ENCODE measurements at regions not wholly inside any gene's neighbourhood (a gene's known extent, or its start where the extent isn't known, plus 50 kb on each side); places are given as distances from the start of the nearest gene placed in this dataset.
"Not testable (repeated sequence)": the region's sequence is repeated elsewhere in the genome, so short reads cannot be mapped to it uniquely, and the experiment has no call there.

DNA sequence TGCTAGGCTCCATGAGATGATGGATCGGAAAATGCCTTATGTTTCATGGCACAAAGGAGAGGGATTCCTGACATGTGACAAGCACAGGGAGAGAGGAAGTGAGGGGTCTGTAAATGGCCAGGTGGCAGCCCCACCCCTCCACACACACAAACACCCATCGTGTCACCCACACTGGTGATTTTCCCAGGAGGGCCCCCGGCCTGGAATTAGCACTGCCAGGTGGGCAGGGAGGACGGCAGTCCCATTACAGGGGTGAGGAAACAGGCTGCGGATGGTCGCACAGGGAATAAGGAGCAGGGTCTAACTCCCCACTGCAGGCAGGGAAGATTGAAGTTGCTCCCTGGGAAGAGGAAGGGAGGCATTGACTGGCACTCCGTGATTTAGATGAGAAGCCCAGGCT, 395.3 kb upstream of the ZNF337 start:
- not testable (repeated sequence) for DNase-seq

DNA sequence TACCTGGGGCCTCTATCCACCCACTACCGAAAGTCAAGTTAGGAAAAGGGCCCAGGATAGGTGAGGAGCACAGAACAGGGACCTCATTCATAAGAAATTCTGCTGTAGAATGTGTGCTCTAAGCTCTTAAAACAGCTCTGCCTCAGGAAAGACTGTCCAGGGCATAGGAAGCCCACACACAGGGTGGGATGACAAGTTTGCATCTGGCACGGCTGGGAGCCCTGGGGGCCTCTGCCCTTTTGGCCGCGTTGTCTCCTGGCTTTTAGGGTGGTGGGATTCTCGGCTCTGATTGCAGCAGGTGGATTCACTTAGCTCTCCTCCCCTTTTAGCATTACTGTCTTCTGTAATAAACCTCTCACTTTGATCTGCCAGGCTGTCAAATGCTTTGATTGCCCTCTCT, 389.5 kb upstream of the ZNF337 start:
- DNase-seq, result not testable (repeated sequence)

DNA sequence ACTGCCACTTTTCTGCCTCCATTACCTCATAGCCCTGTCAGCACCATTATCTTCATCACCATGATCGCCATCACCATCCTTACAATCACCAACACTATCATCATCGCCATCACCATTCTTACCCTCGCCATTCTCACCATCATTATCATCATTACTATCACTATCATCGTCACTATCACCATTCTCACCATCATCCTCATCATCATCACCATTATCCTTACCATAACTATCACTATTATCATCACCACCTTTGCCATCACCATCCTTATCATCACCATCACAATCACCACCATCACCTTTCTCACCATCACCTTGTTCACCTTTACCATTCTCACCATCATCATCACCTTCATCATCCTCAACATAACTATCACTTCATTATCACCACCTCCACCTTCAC, 377.3 kb upstream of the ZNF337 start:
- not testable (repeated sequence) for DNase-seq

DNA sequence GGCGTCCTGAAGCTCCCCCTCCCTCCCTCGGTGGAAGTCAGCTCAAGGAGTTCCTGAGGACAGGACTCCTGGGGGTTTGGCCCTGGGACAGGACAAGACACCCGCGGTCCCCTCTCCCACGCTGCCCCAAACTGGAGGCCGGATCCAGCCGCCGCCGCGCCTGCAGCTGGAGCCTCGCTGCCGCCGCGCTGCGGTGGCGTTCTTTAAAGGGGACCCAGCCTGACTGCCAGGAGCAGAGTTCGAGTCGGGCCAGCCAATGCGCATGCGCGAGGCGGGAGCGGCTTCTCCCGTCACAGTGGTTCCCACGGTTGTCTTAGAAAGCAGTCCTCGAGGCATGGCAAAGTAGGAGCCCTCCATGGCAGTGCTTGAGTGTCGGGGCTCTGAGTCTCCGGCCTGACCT, 362.7 kb upstream of the ZNF337 start:
- not testable (repeated sequence) for DNase-seq

DNA sequence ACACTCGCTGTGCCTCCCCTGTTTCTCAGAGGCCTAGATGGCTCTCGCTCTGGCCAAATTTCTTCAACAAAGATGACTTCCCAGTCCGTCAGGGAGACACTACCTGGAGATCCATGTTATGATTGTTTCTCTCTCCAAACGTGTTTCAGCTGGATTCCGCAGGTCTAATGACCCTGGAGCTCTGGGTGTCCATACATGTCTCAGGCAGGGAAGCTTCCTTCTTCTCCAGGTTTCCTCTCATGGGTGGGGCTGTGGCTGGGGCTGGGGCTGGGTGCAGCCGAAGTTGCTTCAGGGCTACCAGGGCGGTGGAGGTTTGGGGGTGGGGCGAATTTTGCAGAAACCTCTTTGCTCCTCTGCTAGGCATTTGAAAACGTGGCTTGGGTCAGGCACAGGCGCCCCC, 361.8 kb upstream of the ZNF337 start:
- not testable (repeated sequence) for DNase-seq

DNA sequence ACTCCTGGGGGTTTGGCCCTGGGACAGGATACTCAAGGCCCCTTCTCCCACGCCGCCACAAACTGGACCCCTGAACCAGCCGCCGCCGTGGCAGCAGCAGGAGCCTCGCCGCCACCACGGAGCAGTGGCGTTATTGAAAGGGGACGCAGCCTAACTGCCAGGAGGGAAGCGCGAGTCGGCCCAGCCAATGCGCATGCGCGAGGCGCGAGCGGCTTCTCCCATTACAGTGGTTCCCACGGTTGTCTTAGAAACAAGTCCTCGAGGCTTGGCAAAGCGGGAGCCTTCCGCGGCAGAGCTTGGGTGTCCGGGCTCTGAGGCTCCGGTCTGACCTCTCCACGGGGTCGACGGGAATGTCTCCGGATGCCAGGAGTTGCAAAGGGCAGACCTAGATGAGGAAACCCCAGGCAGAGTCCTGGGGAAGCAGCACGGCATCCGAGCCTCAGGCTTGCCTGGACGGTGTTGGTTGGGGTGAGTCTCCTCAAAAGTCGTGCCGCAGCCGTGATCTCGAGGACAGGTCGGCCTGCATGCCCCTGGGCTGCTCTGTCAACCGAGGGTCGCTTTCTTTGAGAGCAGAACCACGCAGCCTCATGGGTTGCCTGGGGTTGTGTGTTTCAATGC, 360.6 kb upstream of the ZNF337 start:
- not testable (repeated sequence) for DNase-seq

DNA sequence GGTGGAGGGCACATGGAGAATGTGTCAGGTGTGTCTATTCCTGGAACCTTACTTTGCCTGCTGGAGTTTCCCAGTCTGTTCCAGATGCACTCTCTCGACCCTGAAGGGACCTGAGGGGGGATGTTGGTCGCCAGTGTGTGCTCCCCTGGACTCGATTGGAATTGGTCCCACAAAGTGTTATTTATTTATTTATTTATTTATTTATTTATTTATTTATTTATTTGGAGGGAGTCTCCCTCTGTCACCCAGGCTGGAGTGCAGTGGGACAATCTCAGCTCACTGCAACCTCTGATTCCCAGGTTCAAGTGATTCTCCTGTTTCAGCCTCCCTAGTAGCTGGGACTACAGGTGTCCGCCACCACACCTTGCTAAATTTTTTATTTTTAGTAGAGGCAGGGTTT, 329.1 kb upstream of the ZNF337 start:
- not testable (repeated sequence) for DNase-seq

DNA sequence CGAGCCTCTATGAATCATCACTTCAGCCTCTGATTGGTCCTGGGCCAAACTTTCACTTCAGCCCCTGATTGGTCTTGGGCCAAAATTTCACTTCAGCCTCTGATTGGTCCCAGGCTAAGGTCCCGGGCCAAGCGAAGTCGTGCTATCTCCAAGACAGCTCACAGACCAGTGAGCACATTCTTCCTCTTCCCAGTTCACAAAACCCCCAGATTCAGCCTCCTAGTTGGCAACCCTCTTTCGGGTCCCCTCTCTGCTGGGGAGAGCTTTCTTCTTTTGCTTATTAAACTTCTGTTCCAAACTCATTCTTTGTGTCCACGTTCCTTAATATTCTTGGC, 314.3 kb upstream of the ZNF337 start:
- not testable (repeated sequence) for DNase-seq

DNA sequence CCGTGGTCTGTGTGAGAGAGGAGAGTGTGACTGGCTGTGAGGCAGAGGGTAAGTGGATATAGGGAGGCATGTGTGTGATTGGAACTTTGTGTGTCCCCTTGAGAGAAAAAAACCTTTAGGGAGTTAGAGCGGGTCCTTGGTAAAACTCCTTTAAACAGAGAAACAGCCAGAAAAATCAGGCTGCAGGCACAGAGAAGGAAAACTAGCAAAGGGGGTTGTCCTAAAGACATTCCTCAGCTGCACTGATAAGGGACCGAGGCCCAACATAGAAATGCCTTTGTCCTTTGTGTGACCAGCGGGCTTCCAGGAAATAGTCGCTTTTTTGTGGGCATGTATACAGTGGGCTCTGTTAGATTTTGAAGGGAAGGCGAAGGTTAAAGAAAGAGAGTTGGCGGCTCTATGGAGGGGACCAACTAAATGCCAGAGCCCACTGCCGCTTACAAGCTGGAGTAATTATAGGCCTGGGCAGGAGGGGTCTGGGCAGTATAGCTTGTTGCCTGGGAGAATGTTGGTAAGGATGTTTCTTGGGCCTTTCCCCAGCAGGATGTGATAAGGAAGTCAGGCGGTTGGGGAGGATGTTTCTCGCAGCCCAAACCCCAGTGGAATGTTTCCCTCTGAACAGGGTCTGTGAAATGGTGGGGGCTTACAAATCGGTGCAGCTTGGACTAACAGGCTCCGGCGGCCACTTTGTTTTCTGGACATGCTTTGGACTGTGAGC, 313.7 kb upstream of the ZNF337 start:
- DNase-seq, result not testable (repeated sequence)

DNA sequence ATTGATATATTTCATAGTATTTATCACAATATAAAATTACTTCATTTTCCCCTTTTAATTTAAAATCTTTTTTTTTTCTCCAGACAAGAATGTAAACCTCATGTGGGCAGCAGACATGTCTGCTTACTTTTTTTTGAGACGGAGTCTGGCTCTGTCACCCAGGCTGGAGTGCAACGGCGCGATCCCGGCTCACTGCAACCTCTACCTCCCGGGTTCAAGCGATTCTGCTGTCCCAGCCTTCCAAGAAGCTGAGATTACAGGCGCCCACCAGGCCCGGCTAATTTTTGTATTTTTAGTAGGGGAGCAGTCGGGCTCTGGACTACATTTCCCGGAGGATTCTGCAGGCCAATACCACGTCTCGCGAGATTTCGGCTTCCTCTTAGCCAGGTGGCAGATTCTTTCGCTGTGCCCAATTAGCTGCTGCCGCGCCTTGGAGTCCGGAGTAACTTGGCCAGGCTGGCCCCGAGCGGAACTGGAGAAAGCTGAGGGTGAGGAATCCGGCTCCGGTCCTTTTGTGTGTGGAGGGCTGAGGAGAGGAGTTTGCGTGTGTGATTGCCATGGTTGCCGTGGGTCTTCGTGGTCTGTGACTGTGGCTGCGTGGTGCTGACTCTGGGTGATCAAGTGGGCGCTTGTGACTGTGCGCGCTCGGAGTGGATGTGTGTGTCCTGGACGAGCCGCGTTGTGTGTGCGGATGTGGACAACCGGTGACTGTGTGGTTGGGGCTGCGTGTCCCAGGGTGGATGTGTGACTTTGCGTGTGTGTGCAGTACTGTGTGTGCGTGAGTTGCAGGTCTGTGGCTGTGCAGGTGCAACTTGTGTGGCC, 313.0 kb upstream of the ZNF337 start:
- peak; percentile 71 for DNase-seq

DNA sequence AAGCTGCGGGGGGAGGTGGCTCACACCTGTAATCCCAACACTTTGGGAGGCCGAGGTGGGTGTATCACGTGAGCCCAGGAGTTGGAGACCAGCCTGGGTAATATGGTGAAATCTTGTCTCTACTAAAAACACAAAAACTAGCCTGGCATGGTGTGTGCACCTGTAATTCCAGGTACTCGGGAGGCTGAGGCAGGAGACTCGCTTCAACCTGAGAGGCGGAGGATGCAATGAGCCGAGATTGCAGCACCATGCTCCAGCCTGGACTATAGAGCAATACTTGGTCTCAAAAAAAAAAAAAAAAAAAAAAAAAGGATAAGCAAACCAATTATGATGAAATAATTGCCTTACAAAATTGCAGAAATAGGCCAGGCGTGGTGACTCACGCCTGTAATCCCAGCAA, 311.4 kb upstream of the ZNF337 start:
- DNase-seq, result not testable (repeated sequence)

DNA sequence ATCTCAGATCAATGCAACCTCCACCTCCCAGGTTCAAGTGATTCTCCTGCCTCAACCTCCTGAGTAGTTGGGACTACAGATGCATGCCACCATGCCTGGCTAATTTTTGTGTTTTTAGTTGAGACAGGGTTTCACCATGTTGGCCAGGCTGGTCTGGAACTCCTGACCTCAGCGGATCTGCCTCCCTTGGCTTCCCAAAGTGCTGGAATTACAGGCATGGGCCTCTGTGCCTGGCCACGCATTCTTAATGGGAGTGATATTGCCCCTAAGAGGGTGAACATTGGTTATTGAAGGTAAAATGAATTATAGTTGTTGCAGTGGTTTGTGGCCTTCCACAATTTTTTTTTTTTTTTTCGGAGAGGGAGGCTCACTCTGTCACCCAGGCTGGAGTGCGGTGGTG, 309.5 kb upstream of the ZNF337 start:
- not testable (repeated sequence) for DNase-seq

DNA sequence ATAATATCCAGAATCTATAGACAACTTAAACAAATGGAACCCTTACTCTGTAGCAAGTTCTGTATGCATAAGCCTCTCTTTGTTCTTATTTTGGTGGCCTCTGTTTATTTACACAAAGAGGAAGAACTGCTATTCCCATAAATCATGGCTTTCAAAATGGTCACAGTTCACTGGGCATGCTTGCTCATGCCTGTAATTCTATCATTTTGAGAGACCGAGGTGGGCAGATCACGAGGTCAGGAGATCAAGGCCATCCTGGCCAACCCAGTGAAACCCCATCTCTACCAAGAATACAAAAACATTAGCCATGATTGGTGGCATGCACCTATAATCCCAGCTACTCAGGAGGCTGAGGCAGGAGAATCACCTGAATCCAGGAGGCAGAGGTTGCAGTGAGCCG, 307.3 kb upstream of the ZNF337 start:
- DNase-seq, result not testable (repeated sequence)

DNA sequence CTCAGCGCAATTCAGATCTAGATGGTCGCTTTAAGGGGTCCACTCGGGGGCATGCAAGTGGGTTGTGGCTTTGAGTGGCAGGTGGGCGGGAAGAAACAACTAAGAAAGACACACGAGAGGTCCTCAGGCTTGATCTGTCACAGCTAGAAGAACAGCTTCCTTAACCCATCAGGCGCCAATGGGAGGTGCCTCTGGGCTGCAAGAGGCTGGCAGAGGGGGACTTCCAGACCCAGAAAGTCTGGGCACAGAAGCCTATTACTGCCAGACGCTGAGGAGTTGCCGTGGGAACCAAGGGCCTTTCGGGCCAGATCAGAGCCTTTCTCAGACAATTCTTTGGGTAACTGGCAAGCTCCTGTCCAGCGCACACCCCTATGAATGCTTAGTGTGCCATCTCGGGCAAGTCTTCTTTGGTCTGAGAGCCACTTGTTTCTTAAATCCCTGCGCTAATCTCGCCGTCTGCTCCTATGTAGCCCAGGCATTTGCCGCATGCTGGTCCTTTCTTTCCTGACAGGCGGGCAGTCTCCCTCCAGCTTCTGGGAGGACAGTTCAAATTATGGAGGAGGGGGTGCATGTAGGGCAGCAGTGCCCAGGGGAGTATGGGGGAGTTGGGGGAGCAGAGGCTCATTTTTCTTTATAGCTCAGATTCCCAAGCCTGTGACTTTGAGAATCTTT, 300.9 kb upstream of the ZNF337 start:
- DNase-seq, result not testable (repeated sequence)

DNA sequence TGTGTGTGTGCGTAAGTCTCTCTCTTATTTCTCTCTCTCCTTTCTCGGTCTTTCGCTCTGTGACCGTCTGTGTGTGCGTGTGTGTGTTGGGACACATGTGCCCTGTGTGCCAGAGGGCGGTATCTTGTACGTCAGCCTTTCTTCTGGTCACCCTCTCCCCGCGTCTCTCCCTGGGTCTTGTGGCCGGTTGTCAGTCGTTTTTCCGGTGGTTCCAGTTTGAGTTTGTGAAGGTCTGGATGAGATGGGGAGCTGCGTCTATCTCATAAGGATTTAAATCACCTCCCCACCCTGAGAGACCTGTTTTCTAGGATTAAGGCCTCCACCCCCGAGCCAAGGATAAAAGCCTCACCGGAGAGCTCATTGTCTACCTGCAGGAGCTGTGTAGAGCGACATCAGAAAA, 295.5 kb upstream of the ZNF337 start:
- DNase-seq, result no peak

DNA sequence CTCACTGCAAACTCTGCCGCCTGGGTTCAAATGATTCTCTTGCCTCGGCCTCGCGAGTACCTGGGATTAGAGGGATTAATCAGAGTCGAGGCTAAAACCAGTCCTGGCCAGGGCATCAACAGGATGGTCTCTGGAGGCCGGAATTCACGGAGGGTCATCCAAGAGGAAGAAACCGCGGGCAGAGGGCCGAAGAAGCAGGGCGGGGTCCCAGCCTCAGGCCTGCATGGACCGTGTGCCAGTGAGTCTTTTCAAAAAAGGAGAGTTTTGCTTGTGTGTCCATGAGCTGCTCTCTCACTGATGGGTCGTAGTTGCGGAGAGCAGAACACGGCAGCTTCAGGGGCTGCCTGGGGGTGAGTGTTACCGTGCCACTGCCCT, 295.1 kb upstream of the ZNF337 start:
- DNase-seq, result no peak

DNA sequence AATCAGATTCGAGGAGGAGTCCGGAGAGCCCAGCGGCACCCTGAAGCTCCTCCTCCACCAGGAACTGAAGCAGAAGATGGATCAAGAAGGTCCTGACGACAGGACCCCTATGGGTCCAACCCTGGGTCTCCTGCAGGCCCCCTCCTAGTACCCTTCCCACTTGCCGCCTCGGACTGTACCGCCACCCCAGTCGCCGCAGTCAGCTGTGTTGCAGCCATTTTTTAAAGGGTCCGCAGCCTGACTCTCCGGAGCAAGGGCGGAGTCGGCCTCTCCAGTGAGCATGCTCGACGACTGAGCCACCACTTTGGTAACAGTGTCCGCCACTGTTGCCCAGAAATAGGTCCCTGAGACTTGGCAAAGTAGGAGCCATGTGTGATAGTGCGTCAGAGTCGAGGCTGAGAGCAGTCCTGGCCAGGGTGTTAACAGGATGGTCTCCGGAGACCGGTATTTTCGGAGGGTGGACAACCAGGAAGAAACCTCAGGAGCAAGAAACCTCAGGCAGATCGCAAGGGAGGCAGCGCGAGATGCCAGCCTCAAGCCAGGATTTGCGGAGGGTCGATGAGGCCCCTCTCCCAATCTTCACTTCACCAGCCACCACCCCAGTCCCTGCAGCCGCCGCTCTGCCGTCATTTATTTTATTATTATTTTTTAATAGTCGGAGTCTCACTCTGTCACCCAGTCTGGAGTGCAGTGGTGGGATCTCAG, 294.6 kb upstream of the ZNF337 start:
- no peak for DNase-seq

DNA sequence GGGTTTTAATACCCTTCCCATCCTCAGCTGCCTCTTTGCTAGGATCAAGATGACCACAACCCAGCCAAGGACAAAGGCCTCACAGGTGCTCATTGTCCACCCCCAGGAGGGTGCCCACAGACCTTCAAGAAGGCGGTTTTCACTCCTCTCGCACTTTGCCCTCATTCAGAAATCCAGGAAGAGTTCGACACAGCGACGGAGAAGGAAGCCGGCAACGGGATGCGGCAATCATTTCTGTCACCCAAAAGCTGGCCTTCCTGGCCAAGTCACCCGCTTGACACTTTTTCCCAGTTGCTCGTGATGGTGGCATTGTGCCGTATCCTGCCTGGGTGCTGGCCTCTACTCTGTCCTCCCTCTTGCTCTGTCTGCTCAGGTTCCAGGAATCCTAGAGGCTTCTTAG, 293.0 kb upstream of the ZNF337 start:
- DNase-seq, result not testable (repeated sequence)

DNA sequence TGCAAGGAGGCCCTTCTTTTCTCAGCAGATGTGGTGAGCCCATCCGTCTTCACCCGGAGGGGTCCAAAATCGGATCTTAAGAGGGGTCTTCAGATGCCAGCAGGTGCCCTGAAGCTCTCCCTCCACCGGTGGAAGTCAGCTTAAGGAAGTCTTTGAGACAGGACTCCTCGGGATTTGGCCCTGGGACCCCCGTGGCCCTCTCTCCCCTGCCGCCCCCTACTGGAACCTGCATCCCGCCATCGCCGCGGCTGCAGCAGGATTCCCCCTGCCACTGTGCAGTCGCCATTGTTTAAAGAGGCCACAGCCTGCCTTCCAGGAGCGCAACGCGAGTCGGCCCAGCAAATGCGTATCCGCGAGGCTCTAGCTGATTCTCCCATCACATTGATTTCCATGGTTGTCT, 292.5 kb upstream of the ZNF337 start:
- no peak for DNase-seq

DNA sequence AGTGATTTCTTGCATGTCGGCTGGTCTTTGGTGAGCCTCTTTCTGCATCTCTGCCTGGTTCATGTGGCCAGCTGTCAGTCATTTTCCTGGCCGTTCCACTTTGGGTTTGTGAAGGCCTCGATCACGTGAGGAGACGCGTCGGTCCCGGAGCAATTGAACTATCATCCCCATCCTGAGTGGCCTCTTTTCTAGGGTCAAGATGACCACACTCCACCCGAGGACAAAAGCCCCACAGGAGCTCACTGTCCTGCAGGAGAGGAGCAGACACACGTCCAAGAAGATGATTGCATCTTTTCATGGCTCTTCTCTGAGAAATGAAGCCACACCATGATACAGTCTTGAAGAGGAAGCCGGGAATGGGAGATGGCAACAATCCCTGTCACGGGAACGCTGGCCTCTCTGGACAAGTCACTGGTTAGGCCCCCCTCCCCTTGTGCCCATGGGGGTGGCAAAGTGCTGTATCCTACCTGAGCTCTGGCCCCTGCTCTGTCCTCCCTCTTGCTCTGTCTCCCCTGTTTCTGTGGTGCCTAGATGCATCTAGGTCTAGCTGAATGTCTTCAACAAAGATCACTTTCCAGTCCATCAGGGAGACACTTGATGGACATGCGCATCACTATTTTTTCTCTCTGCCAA, 291.4 kb upstream of the ZNF337 start:
- not testable (repeated sequence) for DNase-seq

DNA sequence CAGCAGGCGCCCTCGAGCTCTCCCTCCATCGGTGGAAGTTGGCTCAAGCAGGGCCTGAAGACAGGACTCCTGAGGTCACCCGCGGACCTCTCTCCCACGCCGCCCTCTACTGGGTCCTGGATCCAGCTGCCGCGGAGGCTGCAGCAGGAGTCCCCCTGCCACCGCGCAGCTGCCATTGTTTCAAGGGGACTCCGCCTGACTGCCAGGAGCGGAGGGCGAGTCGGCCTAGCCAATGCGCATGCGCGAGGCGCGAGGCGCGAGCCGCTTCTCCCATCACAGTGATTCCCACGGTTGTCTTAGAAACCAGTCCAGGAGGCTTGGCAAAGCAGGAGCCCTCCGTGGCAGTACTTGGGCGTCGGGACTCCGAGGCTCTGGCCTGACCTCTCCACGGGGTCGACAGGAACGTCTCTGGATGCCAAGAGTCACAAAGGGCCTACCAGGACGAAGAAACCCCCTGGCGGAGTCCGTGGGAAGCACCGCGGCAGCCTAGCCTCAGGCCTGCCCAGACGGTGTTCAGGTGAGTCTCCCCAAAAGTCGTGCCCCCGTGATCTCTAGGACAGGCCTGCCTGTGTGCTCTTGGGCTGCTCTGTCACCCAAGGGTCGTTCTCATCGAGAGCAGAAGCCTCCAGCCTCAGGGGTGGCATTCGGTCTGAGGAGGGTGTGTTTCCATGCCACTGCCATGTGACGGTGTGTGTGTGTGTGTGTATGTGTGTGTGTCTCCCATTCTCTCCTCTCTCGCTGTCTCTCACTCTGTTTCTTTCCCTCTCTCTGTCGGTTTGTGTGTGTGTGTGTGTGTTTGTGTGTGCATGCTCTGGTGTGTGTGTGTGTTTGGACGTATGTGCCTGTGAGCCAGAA, 290.6 kb upstream of the ZNF337 start:
- no peak for DNase-seq
